Central memory CD8-positive, alpha-beta T cell (primary cell): ENCODE measurements at regions not wholly inside any gene's neighbourhood (a gene's known extent, or its start where the extent isn't known, plus 50 kb on each side); places are given as distances from the start of the nearest gene placed in this dataset.

Experiments used
- ATAC-seq: fragments of 150-1000 bp; cut with Tn5 transposase; replicated peaks from 2 replicates; pipeline ENCODE4 v1.10.0; 2022; ENCODE audit warnings: mild to moderate bottlenecking, moderate FRiP score, moderate number of reproducible peaks; ENCODE audit not compliant: poor library complexity, severe bottlenecking; ENCODE audit errors: extremely low read depth
- DNase-seq, 2 donors: peaks; one replicate each; pipeline ENCODE4 v3.0.0; 2021; ENCODE audit warnings: low spot score in 2 of 2
- H3K27ac Mint-ChIP-seq: one replicate; pipeline ENCODE4 v1.8.0; 2022; ENCODE audit warnings: low read depth, mild to moderate bottlenecking, moderate library complexity, mixed read lengths
- H3K27me3 Mint-ChIP-seq: one replicate; pipeline ENCODE4 v1.8.0; 2022; ENCODE audit warnings: mixed read lengths
- H3K36me3 Mint-ChIP-seq: one replicate; pipeline ENCODE4 v1.8.0; 2022; ENCODE audit warnings: mild to moderate bottlenecking, moderate library complexity, mixed read lengths; ENCODE audit not compliant: insufficient read depth
- H3K4me1 Mint-ChIP-seq: one replicate; pipeline ENCODE4 v1.8.0; 2022; ENCODE audit warnings: mixed read lengths
- H3K4me3 Mint-ChIP-seq: one replicate; pipeline ENCODE4 v1.8.0; 2022; ENCODE audit warnings: mild to moderate bottlenecking, moderate library complexity, mixed read lengths
- H3K9me3 Mint-ChIP-seq: one replicate; pipeline ENCODE4 v1.8.0; 2022; ENCODE audit warnings: mixed read lengths

- Mint-ChIP-seq H3K4me3 (no peak overlapping the region), H3K27me3 (no peaks in the 10 kb centered on the region)
- no peak for DNase-seq
Observed at GRCh38 chr4:166279261-166279660, 406.2 kb downstream of the TLL1 start.

GRCh38 chr4:166280642-166281041, 407.6 kb downstream of the TLL1 start:
- Mint-ChIP-seq H3K36me3 (no peaks in the 10 kb centered on the region), H3K4me1 (no peaks in the 10 kb centered on the region), H3K27me3 (no peaks in the 10 kb centered on the region), H3K4me3 (no peak overlapping the region), H3K9me3 (peaks cover 9% of the 10 kb centered on the region), H3K27ac (no peak overlapping the region)
- DNase-seq = no peak
- ATAC-seq = no peak

More at GRCh38 chr4:166279261-166279660, 406.2 kb downstream of the TLL1 start:
- no peak overlapping the region for H3K27ac Mint-ChIP-seq
- H3K36me3 Mint-ChIP-seq = no peaks in the 10 kb centered on the region
- H3K9me3 Mint-ChIP-seq = peaks cover 9% of the 10 kb centered on the region
- ATAC-seq = no peak
- H3K4me1 Mint-ChIP-seq = no peaks in the 10 kb centered on the region

GRCh38 chr4:166282081-166282770, 409.2 kb downstream of the TLL1 start:
- DNase-seq (no peak), ATAC-seq (no peak)
- H3K4me1 Mint-ChIP-seq = no peaks in the 10 kb centered on the region
- no peaks in the 10 kb centered on the region for H3K27me3 Mint-ChIP-seq
- no peaks in the 10 kb centered on the region for H3K36me3 Mint-ChIP-seq
- peaks cover 9% of the 10 kb centered on the region for H3K9me3 Mint-ChIP-seq
- no peak overlapping the region for H3K4me3 Mint-ChIP-seq
- H3K27ac Mint-ChIP-seq = no peak overlapping the region

- H3K4me1 Mint-ChIP-seq = no peaks in the 10 kb centered on the region
- no peaks in the 10 kb centered on the region for H3K27me3 Mint-ChIP-seq
- no peak for DNase-seq
- no peaks in the 10 kb centered on the region for H3K36me3 Mint-ChIP-seq
- H3K4me3 Mint-ChIP-seq = no peak overlapping the region
- ATAC-seq = no peak
- H3K27ac Mint-ChIP-seq = no peak overlapping the region
- peaks cover 10% of the 10 kb centered on the region for H3K9me3 Mint-ChIP-seq
Observed at GRCh38 chr4:166284221-166284620, 411.2 kb downstream of the TLL1 start.

GRCh38 chr4:166290426-166290825, 417.4 kb downstream of the TLL1 start:
- DNase-seq (no peak), ATAC-seq (no peak)
- H3K4me3 Mint-ChIP-seq = no peak overlapping the region
- no peaks in the 10 kb centered on the region for H3K36me3 Mint-ChIP-seq
- peaks cover 27% of the 10 kb centered on the region for H3K9me3 Mint-ChIP-seq
- H3K27me3 Mint-ChIP-seq = no peaks in the 10 kb centered on the region
- no peak overlapping the region for H3K27ac Mint-ChIP-seq
- H3K4me1 Mint-ChIP-seq = no peaks in the 10 kb centered on the region

GRCh38 chr4:166293556-166293955, 420.5 kb downstream of the TLL1 start:
- no peak overlapping the region for H3K4me3 Mint-ChIP-seq
- no peaks in the 10 kb centered on the region for H3K36me3 Mint-ChIP-seq
- DNase-seq (no peak), ATAC-seq (no peak)
- H3K9me3 Mint-ChIP-seq = peaks cover 30% of the 10 kb centered on the region
- H3K27ac Mint-ChIP-seq = no peak overlapping the region
- no peaks in the 10 kb centered on the region for H3K4me1 Mint-ChIP-seq
- no peaks in the 10 kb centered on the region for H3K27me3 Mint-ChIP-seq

- H3K4me1 Mint-ChIP-seq = no peaks in the 10 kb centered on the region
- peaks cover 26% of the 10 kb centered on the region for H3K9me3 Mint-ChIP-seq
- H3K4me3 Mint-ChIP-seq = no peak overlapping the region
- no peak overlapping the region for H3K27ac Mint-ChIP-seq
- DNase-seq (no peak), ATAC-seq (no peak)
- H3K27me3 Mint-ChIP-seq = no peaks in the 10 kb centered on the region
- no peaks in the 10 kb centered on the region for H3K36me3 Mint-ChIP-seq
Observed at GRCh38 chr4:166301266-166301665, 428.2 kb downstream of the TLL1 start.

GRCh38 chr4:166308647-166309046, 435.6 kb downstream of the TLL1 start:
- Mint-ChIP-seq H3K36me3 (no peaks in the 10 kb centered on the region), H3K4me1 (no peaks in the 10 kb centered on the region), H3K4me3 (no peak overlapping the region), H3K9me3 (peaks cover 21% of the 10 kb centered on the region), H3K27ac (no peak overlapping the region), H3K27me3 (no peaks in the 10 kb centered on the region)
- DNase-seq (no peak), ATAC-seq (no peak)

GRCh38 chr4:166309286-166309685, 436.2 kb downstream of the TLL1 start:
- H3K27me3 Mint-ChIP-seq = no peaks in the 10 kb centered on the region
- peaks cover 21% of the 10 kb centered on the region for H3K9me3 Mint-ChIP-seq
- H3K4me1 Mint-ChIP-seq = no peaks in the 10 kb centered on the region
- ATAC-seq (no peak), DNase-seq (no peak)
- no peaks in the 10 kb centered on the region for H3K36me3 Mint-ChIP-seq
- H3K4me3 Mint-ChIP-seq = no peak overlapping the region
- no peak overlapping the region for H3K27ac Mint-ChIP-seq

GRCh38 chr4:166311169-166311568, 438.1 kb downstream of the TLL1 start:
- Mint-ChIP-seq H3K4me1 (no peaks in the 10 kb centered on the region), H3K27me3 (no peaks in the 10 kb centered on the region), H3K27ac (no peak overlapping the region), H3K4me3 (no peak overlapping the region), H3K36me3 (no peaks in the 10 kb centered on the region), H3K9me3 (peaks cover 19% of the 10 kb centered on the region)
- DNase-seq (no peak), ATAC-seq (no peak)

- H3K36me3 Mint-ChIP-seq = no peaks in the 10 kb centered on the region
- H3K27me3 Mint-ChIP-seq = no peaks in the 10 kb centered on the region
- no peak for ATAC-seq
Observed at GRCh38 chr4:166312166-166312565, 439.1 kb downstream of the TLL1 start.

GRCh38 chr4:166314902-166315301, 441.9 kb downstream of the TLL1 start:
- no peaks in the 10 kb centered on the region for H3K36me3 Mint-ChIP-seq
- no peaks in the 10 kb centered on the region for H3K27me3 Mint-ChIP-seq
- H3K27ac Mint-ChIP-seq = no peak overlapping the region
- no peak overlapping the region for H3K4me3 Mint-ChIP-seq
- H3K9me3 Mint-ChIP-seq = peaks cover 21% of the 10 kb centered on the region
- DNase-seq = no peak
- no peak for ATAC-seq
- no peaks in the 10 kb centered on the region for H3K4me1 Mint-ChIP-seq

More at GRCh38 chr4:166312166-166312565, 439.1 kb downstream of the TLL1 start:
- no peak for DNase-seq
- peaks cover 15% of the 10 kb centered on the region for H3K9me3 Mint-ChIP-seq
- no peak overlapping the region for H3K4me3 Mint-ChIP-seq
- H3K27ac Mint-ChIP-seq = no peak overlapping the region
- H3K4me1 Mint-ChIP-seq = no peaks in the 10 kb centered on the region

- no peak overlapping the region for H3K27ac Mint-ChIP-seq
- no peak for DNase-seq
- H3K4me1 Mint-ChIP-seq = no peaks in the 10 kb centered on the region
- no peaks in the 10 kb centered on the region for H3K36me3 Mint-ChIP-seq
- no peaks in the 10 kb centered on the region for H3K27me3 Mint-ChIP-seq
- peaks cover 21% of the 10 kb centered on the region for H3K9me3 Mint-ChIP-seq
- ATAC-seq = no peak
- H3K4me3 Mint-ChIP-seq = no peak overlapping the region
Observed at GRCh38 chr4:166315721-166316467, 442.9 kb downstream of the TLL1 start.
